Adrenal gland (tissue), 9 donors: ENCODE measurements at regions not wholly inside any gene's neighbourhood (a gene's known extent, or its start where the extent isn't known, plus 50 kb on each side); places are given as distances from the start of the nearest gene placed in this dataset.

Source experiments
- DNase-seq, 7 donors: peaks; one replicate each; pipeline ENCODE4 v3.0.0-alpha.2; 2019 to 2020
- H3K27ac ChIP-seq, 5 donors: fragments of 200-600 bp; sonication (generic) in 4 of 5; 1 replicate in 3 of 5; 2 replicates in 2 of 5; pipeline versions ENCODE4 v1.5.1 to v1.8.0; 2016 to 2020; ENCODE audit warnings: mild to moderate bottlenecking in 1 of 5
- H3K27me3 ChIP-seq: fragments of 200-600 bp; 2 replicates; pipeline ENCODE4 v1.8.0; 2021
- H3K36me3 ChIP-seq, 2 donors: fragments of 200-600 bp; replicated peaks in 1 of 2; 1 replicate in 1 of 2; 2 replicates in 1 of 2; pipeline versions ENCODE4 v1.5.1 to v1.8.0; 2018 to 2022
- H3K4me1 ChIP-seq, 2 donors: fragments of 200-600 bp; replicated peaks in 1 of 2; 1 replicate in 1 of 2; 2 replicates in 1 of 2; pipeline versions ENCODE4 v1.5.1 to v1.8.0; 2018 to 2021
- H3K4me3 ChIP-seq, 4 donors: fragments of 200-600 bp; sonication (generic) in 3 of 4; one replicate each; pipeline ENCODE4 v1.5.1; 2016 to 2018
- H3K9me3 ChIP-seq, 3 donors: fragments of 200-600 bp; sonication (generic) in 1 of 3; replicated peaks in 1 of 3; 1 replicate in 2 of 3; 2 replicates in 1 of 3; pipeline versions ENCODE4 v1.5.1 to v1.8.0; 2016 to 2021
- POLR2A ChIP-seq, 2 donors: fragments of 450-650 bp; IDR thresholded peaks; one replicate each; pipeline ENCODE4 v1.6.1; 2017; ENCODE audit warnings: antibody characterized with exemption in 2 of 2, mild to moderate bottlenecking in 2 of 2, moderate library complexity in 1 of 2
- WGBS, 4 donors: extraction: QIAGEN DNeasy Blood & Tissue Kit in 2 of 4; methylation state at CpG; one replicate each; pipeline versions ENCODE4 v1.1.5 to v1.1.7; 2013 to 2017; 5-methylcytosine and 5-hydroxymethylcytosine counted together
- intact Hi-C, 2 donors: fragments of 100-400 bp; cut with DNase I; formaldehyde crosslinking; loops; one replicate each; pipeline versions ENCODE4 v1.14.1 to v1.15.0; 2022 to 2023
- TF ChIP-seq, protein P1 (sequence below), 6 experiments: fragments of 450-650 bp in 4 of 6; fragments of 200-600 bp in 2 of 6; sonication (generic) in 1 of 6; IDR thresholded peaks; 1 replicate in 5 of 6; 2 replicates in 1 of 6; pipeline versions ENCODE4 v1.5.1 to v1.8.0; 2016 to 2021; ENCODE audit warnings: antibody characterized with exemption in 6 of 6, mild to moderate bottlenecking in 2 of 6, moderate library complexity in 1 of 6
- donor health status: healthy with polysubstance abuse.
- donor health status: Bipolar disorder and iron deficiency.
- donor health status: DM: yes; HTN: yes; CAD: no.
- donor health status: DM: no; HTN: no; CAD: no.
- donor health status: DM: no; HTN: no; CAD: no.

- Histone ChIP-seq H3K4me1 (no peaks in the 10 kb centered on the region), H3K27me3 (no peaks in the 10 kb centered on the region), H3K9me3 (peaks cover 0 to 4% (median 0%) of the 10 kb centered on the region in 3 donors), H3K27ac (no peak overlapping the region), H3K4me3 (no peak overlapping the region), H3K36me3 (no peaks in the 10 kb centered on the region)
- no peak for TF ChIP-seq POLR2A (IDR thresholded peaks at IDR 0.05)
- TF ChIP-seq, protein P1, sequence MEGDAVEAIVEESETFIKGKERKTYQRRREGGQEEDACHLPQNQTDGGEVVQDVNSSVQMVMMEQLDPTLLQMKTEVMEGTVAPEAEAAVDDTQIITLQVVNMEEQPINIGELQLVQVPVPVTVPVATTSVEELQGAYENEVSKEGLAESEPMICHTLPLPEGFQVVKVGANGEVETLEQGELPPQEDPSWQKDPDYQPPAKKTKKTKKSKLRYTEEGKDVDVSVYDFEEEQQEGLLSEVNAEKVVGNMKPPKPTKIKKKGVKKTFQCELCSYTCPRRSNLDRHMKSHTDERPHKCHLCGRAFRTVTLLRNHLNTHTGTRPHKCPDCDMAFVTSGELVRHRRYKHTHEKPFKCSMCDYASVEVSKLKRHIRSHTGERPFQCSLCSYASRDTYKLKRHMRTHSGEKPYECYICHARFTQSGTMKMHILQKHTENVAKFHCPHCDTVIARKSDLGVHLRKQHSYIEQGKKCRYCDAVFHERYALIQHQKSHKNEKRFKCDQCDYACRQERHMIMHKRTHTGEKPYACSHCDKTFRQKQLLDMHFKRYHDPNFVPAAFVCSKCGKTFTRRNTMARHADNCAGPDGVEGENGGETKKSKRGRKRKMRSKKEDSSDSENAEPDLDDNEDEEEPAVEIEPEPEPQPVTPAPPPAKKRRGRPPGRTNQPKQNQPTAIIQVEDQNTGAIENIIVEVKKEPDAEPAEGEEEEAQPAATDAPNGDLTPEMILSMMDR (IDR thresholded peaks at IDR 0.05) = no peak
- intact Hi-C loops = no loop called here
- no peak for DNase-seq
- WGBS, 4 donors = 29 to 52% (median 45%) methylated on average over 2 to 5 of the region's 5 CpGs
Observed at GRCh38 chr16:77536809-77537208, 102.0 kb upstream of the ADAMTS18 start.

DNA sequence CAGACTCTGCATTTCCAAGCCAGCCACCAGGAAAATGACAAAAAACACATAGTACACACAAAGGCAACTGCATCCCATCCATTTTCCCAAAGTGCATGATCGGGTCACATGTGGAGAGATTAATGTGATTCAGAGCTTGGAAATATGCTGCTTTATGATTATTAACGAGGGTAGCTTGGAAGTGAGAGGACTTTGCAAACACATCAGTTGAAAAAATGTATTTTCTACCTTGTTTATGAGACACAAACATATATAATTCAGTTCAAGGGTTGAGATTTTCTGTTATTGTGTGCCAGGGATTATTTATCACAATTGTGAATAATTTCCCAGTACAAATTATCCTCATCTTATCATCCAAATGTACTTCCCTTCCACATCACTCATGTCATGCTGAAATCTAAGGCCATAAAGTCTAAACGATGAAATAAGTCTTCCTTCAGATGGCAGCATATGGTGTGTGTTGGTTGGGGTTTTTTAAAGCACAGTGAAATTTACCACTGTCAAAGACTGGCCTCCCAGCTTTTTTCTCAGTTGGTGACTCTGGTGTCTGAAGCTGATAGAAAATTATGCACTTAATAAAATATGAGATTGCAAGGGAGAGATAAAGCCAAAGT, 104.7 kb upstream of the ADAMTS18 start:
- no peaks in the 10 kb centered on the region for H3K9me3 ChIP-seq
- TF ChIP-seq, protein P1 (IDR thresholded peaks at IDR 0.05) = no peak
- no peak for TF ChIP-seq POLR2A (IDR thresholded peaks at IDR 0.05)
- WGBS, 4 donors = 22 to 37% (median 35%) methylated on average over 3 of the region's 3 CpGs
- no peaks in the 10 kb centered on the region for H3K27me3 ChIP-seq
- DNase-seq = no peak
- intact Hi-C loops = no loop called here
- H3K36me3 ChIP-seq = no peaks in the 10 kb centered on the region
- no peaks in the 10 kb centered on the region for H3K4me1 ChIP-seq
- H3K27ac ChIP-seq = no peak overlapping the region
- H3K4me3 ChIP-seq = no peak overlapping the region

- 31 to 48% (median 35%) methylated on average over 2 of the region's 2 CpGs for WGBS, 4 donors
- no peak for TF ChIP-seq POLR2A (IDR thresholded peaks at IDR 0.05)
- TF ChIP-seq, protein P1 (IDR thresholded peaks at IDR 0.05) = no peak
- intact Hi-C loops = no loop called here
Observed at GRCh38 chr16:77540646-77541045, 105.8 kb upstream of the ADAMTS18 start.

GRCh38 chr16:77541165-77541564, 106.3 kb upstream of the ADAMTS18 start:
- H3K4me3 ChIP-seq = no peak overlapping the region
- 48 to 66% (median 60%) methylated on average over 3 of the region's 3 CpGs for WGBS, 4 donors
- no peak overlapping the region for H3K27ac ChIP-seq
- no peaks in the 10 kb centered on the region for H3K27me3 ChIP-seq
- intact Hi-C loops = no loop called here
- no peak for DNase-seq
- no peaks in the 10 kb centered on the region for H3K4me1 ChIP-seq
- no peaks in the 10 kb centered on the region for H3K36me3 ChIP-seq
- no peaks in the 10 kb centered on the region for H3K9me3 ChIP-seq
- TF ChIP-seq, protein P1 (IDR thresholded peaks at IDR 0.05) = no peak
- no peak for TF ChIP-seq POLR2A (IDR thresholded peaks at IDR 0.05)

More at GRCh38 chr16:77540646-77541045, 105.8 kb upstream of the ADAMTS18 start:
- DNase-seq = no peak
- Histone ChIP-seq H3K9me3 (no peaks in the 10 kb centered on the region), H3K27me3 (no peaks in the 10 kb centered on the region), H3K4me1 (no peaks in the 10 kb centered on the region), H3K27ac (no peak overlapping the region), H3K4me3 (no peak overlapping the region), H3K36me3 (no peaks in the 10 kb centered on the region)
